ENCODE measurements at regions not wholly inside any gene's neighbourhood (a gene's known extent, or its start where the extent isn't known, plus 50 kb on each side); places are given as distances from the start of the nearest gene placed in this dataset.
"Not testable (repeated sequence)": the region's sequence is repeated elsewhere in the genome, so short reads cannot be mapped to it uniquely, and the experiment has no call there.

GRCh38 chr13:74243637-74244526 lies 109.7 kb upstream of the KLF12 start:
- no peak overlapping the region for H2AK5ac ChIP-seq (ENCODE audit: low read length)
- no peak overlapping the region for H3K23ac ChIP-seq (ENCODE audit: low read length)
- H3K4me1 ChIP-seq (ENCODE audit: control insufficient read depth, low read depth, low read length) = no peaks in the 10 kb centered on the region
- H3K79me1 ChIP-seq (ENCODE audit: low read length) = no peaks in the 10 kb centered on the region
- no peak overlapping the region for H3K18ac ChIP-seq (ENCODE audit: low read length)
- no peak overlapping the region for H2BK120ac ChIP-seq (ENCODE audit: low read depth, low read length)
- H3K79me2 ChIP-seq (ENCODE audit: control insufficient read depth, insufficient read depth, low read length) = no peaks in the 10 kb centered on the region
- no peak overlapping the region for H3K4me2 ChIP-seq (ENCODE audit: low read length)
- no peak overlapping the region for H2BK5ac ChIP-seq (ENCODE audit: low read length)
- H3K27me3 ChIP-seq (ENCODE audit: insufficient read depth, low read length, poor library complexity) = no peaks in the 10 kb centered on the region
- no peaks in the 10 kb centered on the region for H3K36me3 ChIP-seq (ENCODE audit: control insufficient read depth, insufficient read depth, low read length)
- no CpG with 5 or more reads among the region's 5 CpGs for WGBS (ENCODE audit: extremely low coverage, insufficient coverage, low lambda C conversion rate)
- no peak overlapping the region for H2BK15ac ChIP-seq (replicated peaks; ENCODE audit: low read depth)
- no peak overlapping the region for H3K4me3 ChIP-seq (ENCODE audit: low read length)
- no peak overlapping the region for H3K56ac ChIP-seq (ENCODE audit: low read length)
- no peak for DNase-seq
- no peak overlapping the region for H3K27ac ChIP-seq (ENCODE audit: low read depth, low read length)
- no peak overlapping the region for H4K5ac ChIP-seq (ENCODE audit: low read length)
- H4K8ac ChIP-seq (ENCODE audit: low read depth, low read length) = no peak overlapping the region
- H3K4ac ChIP-seq (ENCODE audit: low read depth, low read length) = no peak overlapping the region
- no peak overlapping the region for H3K9ac ChIP-seq (ENCODE audit: low read length)

- H3K27me3 ChIP-seq (ENCODE audit: insufficient read depth, low read length, poor library complexity); H2BK15ac ChIP-seq (replicated peaks; ENCODE audit: low read depth); H3K4me1 ChIP-seq (ENCODE audit: control insufficient read depth, low read depth, low read length); H3K79me2 ChIP-seq (ENCODE audit: control insufficient read depth, insufficient read depth, low read length); H2AK5ac ChIP-seq (ENCODE audit: low read length); H2BK120ac ChIP-seq (ENCODE audit: low read depth, low read length); H3K4me2 ChIP-seq (ENCODE audit: low read length); H3K56ac ChIP-seq (ENCODE audit: low read length); H3K9ac ChIP-seq (ENCODE audit: low read length); H4K5ac ChIP-seq (ENCODE audit: low read length); H3K27ac ChIP-seq (ENCODE audit: low read depth, low read length); H3K4ac ChIP-seq (ENCODE audit: low read depth, low read length); DNase-seq; H3K4me3 ChIP-seq (ENCODE audit: low read length); H3K18ac ChIP-seq (ENCODE audit: low read length); H4K8ac ChIP-seq (ENCODE audit: low read depth, low read length); H3K23ac ChIP-seq (ENCODE audit: low read length); H2BK5ac ChIP-seq (ENCODE audit: low read length); H3K36me3 ChIP-seq (ENCODE audit: control insufficient read depth, insufficient read depth, low read length); H3K79me1 ChIP-seq (ENCODE audit: low read length): not testable (repeated sequence)
- WGBS (ENCODE audit: extremely low coverage, insufficient coverage, low lambda C conversion rate) = no CpG with 5 or more reads among the region's 19 CpGs
Observed at GRCh38 chr13:74241343-74241742, 107.1 kb upstream of the KLF12 start.

GRCh38 chr13:74230984-74231501 lies 96.8 kb upstream of the KLF12 start:
- WGBS (ENCODE audit: extremely low coverage, insufficient coverage, low lambda C conversion rate) = no CpG with 5 or more reads among the region's 4 CpGs
- Histone ChIP-seq H4K8ac (ENCODE audit: low read depth, low read length) (no peak overlapping the region), H3K56ac (ENCODE audit: low read length) (no peak overlapping the region), H2AK5ac (ENCODE audit: low read length) (no peak overlapping the region), H3K4me1 (ENCODE audit: control insufficient read depth, low read depth, low read length) (no peaks in the 10 kb centered on the region), H4K5ac (ENCODE audit: low read length) (no peak overlapping the region), H3K4ac (ENCODE audit: low read depth, low read length) (no peak overlapping the region), H2BK5ac (ENCODE audit: low read length) (no peak overlapping the region), H2BK120ac (ENCODE audit: low read depth, low read length) (no peak overlapping the region), H3K36me3 (ENCODE audit: control insufficient read depth, insufficient read depth, low read length) (no peaks in the 10 kb centered on the region), H3K79me1 (ENCODE audit: low read length) (no peaks in the 10 kb centered on the region), H3K23ac (ENCODE audit: low read length) (no peak overlapping the region), H3K4me3 (ENCODE audit: low read length) (no peak overlapping the region), H3K4me2 (ENCODE audit: low read length) (no peak overlapping the region), H2BK15ac (replicated peaks; ENCODE audit: low read depth) (no peak overlapping the region), H3K79me2 (ENCODE audit: control insufficient read depth, insufficient read depth, low read length) (no peaks in the 10 kb centered on the region), H3K9ac (ENCODE audit: low read length) (no peak overlapping the region), H3K27ac (ENCODE audit: low read depth, low read length) (no peak overlapping the region), H3K18ac (ENCODE audit: low read length) (no peak overlapping the region), H3K27me3 (ENCODE audit: insufficient read depth, low read length, poor library complexity) (no peaks in the 10 kb centered on the region)
- DNase-seq = no peak

- Histone ChIP-seq H3K4me2 (ENCODE audit: low read length) (no peak overlapping the region), H3K9ac (ENCODE audit: low read length) (no peak overlapping the region), H2AK5ac (ENCODE audit: low read length) (no peak overlapping the region), H2BK15ac (replicated peaks; ENCODE audit: low read depth) (no peak overlapping the region), H3K4me1 (ENCODE audit: control insufficient read depth, low read depth, low read length) (no peaks in the 10 kb centered on the region), H3K79me2 (ENCODE audit: control insufficient read depth, insufficient read depth, low read length) (no peaks in the 10 kb centered on the region), H4K5ac (ENCODE audit: low read length) (no peak overlapping the region), H3K4me3 (ENCODE audit: low read length) (no peak overlapping the region), H3K23ac (ENCODE audit: low read length) (no peak overlapping the region), H2BK120ac (ENCODE audit: low read depth, low read length) (no peak overlapping the region), H2BK5ac (ENCODE audit: low read length) (no peak overlapping the region), H3K4ac (ENCODE audit: low read depth, low read length) (no peak overlapping the region), H3K27me3 (ENCODE audit: insufficient read depth, low read length, poor library complexity) (no peaks in the 10 kb centered on the region), H3K56ac (ENCODE audit: low read length) (no peak overlapping the region), H3K27ac (ENCODE audit: low read depth, low read length) (no peak overlapping the region), H3K79me1 (ENCODE audit: low read length) (no peaks in the 10 kb centered on the region), H4K8ac (ENCODE audit: low read depth, low read length) (no peak overlapping the region), H3K36me3 (ENCODE audit: control insufficient read depth, insufficient read depth, low read length) (no peaks in the 10 kb centered on the region), H3K18ac (ENCODE audit: low read length) (no peak overlapping the region)
- DNase-seq = no peak
- WGBS (ENCODE audit: extremely low coverage, insufficient coverage, low lambda C conversion rate) = no CpG with 5 or more reads among the region's 4 CpGs
Observed at GRCh38 chr13:74229242-74229641, 95.0 kb upstream of the KLF12 start.

- no CpG with 5 or more reads among the region's 6 CpGs for WGBS (ENCODE audit: extremely low coverage, insufficient coverage, low lambda C conversion rate)
- Histone ChIP-seq H4K8ac (ENCODE audit: low read depth, low read length) (no peak overlapping the region), H3K9ac (ENCODE audit: low read length) (no peak overlapping the region), H3K56ac (ENCODE audit: low read length) (no peak overlapping the region), H3K18ac (ENCODE audit: low read length) (no peak overlapping the region), H3K23ac (ENCODE audit: low read length) (no peak overlapping the region), H2AK5ac (ENCODE audit: low read length) (no peak overlapping the region), H3K36me3 (ENCODE audit: control insufficient read depth, insufficient read depth, low read length) (no peaks in the 10 kb centered on the region), H2BK120ac (ENCODE audit: low read depth, low read length) (no peak overlapping the region), H3K27ac (ENCODE audit: low read depth, low read length) (no peak overlapping the region), H3K4ac (ENCODE audit: low read depth, low read length) (no peak overlapping the region), H3K79me2 (ENCODE audit: control insufficient read depth, insufficient read depth, low read length) (no peaks in the 10 kb centered on the region), H3K4me3 (ENCODE audit: low read length) (no peak overlapping the region), H3K79me1 (ENCODE audit: low read length) (no peaks in the 10 kb centered on the region), H3K4me2 (ENCODE audit: low read length) (no peak overlapping the region), H3K27me3 (ENCODE audit: insufficient read depth, low read length, poor library complexity) (no peaks in the 10 kb centered on the region), H3K4me1 (ENCODE audit: control insufficient read depth, low read depth, low read length) (no peaks in the 10 kb centered on the region), H2BK15ac (replicated peaks; ENCODE audit: low read depth) (no peak overlapping the region), H2BK5ac (ENCODE audit: low read length) (no peak overlapping the region), H4K5ac (ENCODE audit: low read length) (no peak overlapping the region)
- DNase-seq = no peak
Observed at GRCh38 chr13:74227476-74228158, 93.4 kb upstream of the KLF12 start.
